Effector memory CD8-positive, alpha-beta T cell (primary cell): ENCODE measurements at regions not wholly inside any gene's neighbourhood (a gene's known extent, or its start where the extent isn't known, plus 50 kb on each side); places are given as distances from the start of the nearest gene placed in this dataset.

Experiments
- ATAC-seq: fragments of 150-1000 bp; cut with Tn5 transposase; replicated peaks from 2 replicates; pipeline ENCODE4 v1.10.0; 2021; ENCODE audit warnings: mild to moderate bottlenecking, moderate library complexity
- DNase-seq, 3 experiments: peaks; one replicate each; pipeline ENCODE4 v3.0.0; 2021
- H3K27ac Mint-ChIP-seq, 2 donors: one replicate each; pipeline ENCODE4 v1.8.0; 2022; ENCODE audit warnings: mild to moderate bottlenecking in 2 of 2, mixed read lengths in 2 of 2, moderate library complexity in 2 of 2
- H3K27me3 Mint-ChIP-seq, 2 donors: one replicate each; pipeline ENCODE4 v1.8.0; 2022; ENCODE audit warnings: mixed read lengths in 2 of 2
- H3K36me3 Mint-ChIP-seq: one replicate; pipeline ENCODE4 v1.8.0; 2022; ENCODE audit warnings: mild to moderate bottlenecking, moderate library complexity, mixed read lengths; ENCODE audit not compliant: insufficient read depth
- H3K4me1 Mint-ChIP-seq, 2 donors: one replicate each; pipeline ENCODE4 v1.8.0; 2022; ENCODE audit warnings: low read depth in 2 of 2, mixed read lengths in 2 of 2
- H3K4me3 Mint-ChIP-seq, 2 donors: one replicate each; pipeline ENCODE4 v1.8.0; 2022; ENCODE audit warnings: mild to moderate bottlenecking in 2 of 2, mixed read lengths in 2 of 2, moderate library complexity in 2 of 2
- H3K9me3 Mint-ChIP-seq, 2 donors: one replicate each; pipeline ENCODE4 v1.8.0; 2022; ENCODE audit warnings: mixed read lengths in 2 of 2

- peaks cover 24 to 34% of the 10 kb centered on the region in 2 donors for H3K27me3 Mint-ChIP-seq
- no peaks in the 10 kb centered on the region for H3K4me1 Mint-ChIP-seq
- H3K9me3 Mint-ChIP-seq = no peaks in the 10 kb centered on the region
- no peak overlapping the region for H3K27ac Mint-ChIP-seq
- H3K4me3 Mint-ChIP-seq = no peak overlapping the region
- H3K36me3 Mint-ChIP-seq = no peaks in the 10 kb centered on the region
- no peak for DNase-seq
- no peak for ATAC-seq
Observed at GRCh38 chr4:82076809-82077208, 297.0 kb downstream of the HNRNPD start.

GRCh38 chr4:82076359-82076758 lies 297.4 kb downstream of the HNRNPD start:
- Mint-ChIP-seq H3K27ac (no peak overlapping the region), H3K9me3 (no peaks in the 10 kb centered on the region), H3K36me3 (no peaks in the 10 kb centered on the region), H3K4me1 (no peaks in the 10 kb centered on the region), H3K27me3 (peaks cover 19 to 30% of the 10 kb centered on the region in 2 donors), H3K4me3 (no peak overlapping the region)
- no peak for DNase-seq
- ATAC-seq = no peak

- Mint-ChIP-seq H3K4me3 (no peak overlapping the region), H3K27me3 (peaks cover 20 to 29% of the 10 kb centered on the region in 2 donors), H3K9me3 (no peaks in the 10 kb centered on the region), H3K4me1 (peaks cover 0 to 3% of the 10 kb centered on the region in 2 donors), H3K27ac (no peak overlapping the region), H3K36me3 (no peaks in the 10 kb centered on the region)
- DNase-seq = no peak
- no peak for ATAC-seq
Observed at GRCh38 chr4:82071951-82072350, 301.8 kb downstream of the HNRNPD start.

GRCh38 chr4:82069883-82070638 lies 303.7 kb downstream of the HNRNPD start:
- Mint-ChIP-seq H3K27me3 (peaks cover 16 to 24% of the 10 kb centered on the region in 2 donors), H3K9me3 (no peaks in the 10 kb centered on the region), H3K27ac (no peak overlapping the region), H3K36me3 (no peaks in the 10 kb centered on the region), H3K4me1 (peaks cover 0 to 3% of the 10 kb centered on the region in 2 donors), H3K4me3 (no peak overlapping the region)
- ATAC-seq (no peak), DNase-seq (no peak)

GRCh38 chr4:82063017-82063416 lies 310.8 kb downstream of the HNRNPD start:
- no peak overlapping the region for H3K27ac Mint-ChIP-seq
- peaks cover 20% of the 10 kb centered on the region in 2 donors for H3K27me3 Mint-ChIP-seq
- H3K4me1 Mint-ChIP-seq = no peaks in the 10 kb centered on the region
- ATAC-seq = no peak
- H3K4me3 Mint-ChIP-seq = no peak overlapping the region
- no peaks in the 10 kb centered on the region for H3K9me3 Mint-ChIP-seq
- H3K36me3 Mint-ChIP-seq = no peaks in the 10 kb centered on the region
- DNase-seq = no peak

GRCh38 chr4:82057990-82058544 lies 315.7 kb downstream of the HNRNPD start:
- Mint-ChIP-seq H3K27ac (no peak overlapping the region), H3K27me3 (peaks cover 22 to 28% of the 10 kb centered on the region in 2 donors), H3K9me3 (peaks cover 3 to 7% of the 10 kb centered on the region in 2 donors), H3K4me3 (no peak overlapping the region), H3K36me3 (no peaks in the 10 kb centered on the region), H3K4me1 (no peaks in the 10 kb centered on the region)
- DNase-seq = no peak
- ATAC-seq = no peak

GRCh38 chr4:82055156-82055555 lies 318.6 kb downstream of the HNRNPD start:
- H3K4me3 Mint-ChIP-seq = no peak overlapping the region
- H3K9me3 Mint-ChIP-seq = peaks cover 3 to 7% of the 10 kb centered on the region in 2 donors
- H3K27me3 Mint-ChIP-seq = peaks cover 39 to 52% of the 10 kb centered on the region in 2 donors
- no peak overlapping the region for H3K27ac Mint-ChIP-seq
- no peak for DNase-seq
- no peak for ATAC-seq
- H3K4me1 Mint-ChIP-seq = no peaks in the 10 kb centered on the region
- H3K36me3 Mint-ChIP-seq = no peaks in the 10 kb centered on the region

- no peak for ATAC-seq
- Mint-ChIP-seq H3K4me1 (no peaks in the 10 kb centered on the region), H3K27ac (no peak overlapping the region), H3K4me3 (no peak overlapping the region), H3K27me3 (peaks cover 41 to 60% of the 10 kb centered on the region in 2 donors), H3K9me3 (peaks cover 3 to 7% of the 10 kb centered on the region in 2 donors), H3K36me3 (no peaks in the 10 kb centered on the region)
- DNase-seq = no peak
Observed at GRCh38 chr4:82053396-82053795, 320.4 kb downstream of the HNRNPD start.

GRCh38 chr4:82050796-82051195 lies 323.0 kb downstream of the HNRNPD start:
- Mint-ChIP-seq H3K9me3 (no peaks in the 10 kb centered on the region), H3K27me3 (peaks cover 43 to 69% of the 10 kb centered on the region in 2 donors), H3K36me3 (no peaks in the 10 kb centered on the region), H3K27ac (no peak overlapping the region), H3K4me3 (no peak overlapping the region), H3K4me1 (no peaks in the 10 kb centered on the region)
- DNase-seq (no peak), ATAC-seq (no peak)

- ATAC-seq (no peak), DNase-seq (no peak)
- Mint-ChIP-seq H3K27me3 (peaks cover 43 to 75% of the 10 kb centered on the region in 2 donors), H3K27ac (no peak overlapping the region), H3K4me1 (no peaks in the 10 kb centered on the region), H3K4me3 (no peak overlapping the region), H3K9me3 (no peaks in the 10 kb centered on the region), H3K36me3 (no peaks in the 10 kb centered on the region)
Observed at GRCh38 chr4:82049294-82049693, 324.5 kb downstream of the HNRNPD start.

GRCh38 chr4:82047731-82048130 lies 326.1 kb downstream of the HNRNPD start:
- H3K4me3 Mint-ChIP-seq = no peak overlapping the region
- no peak for ATAC-seq
- no peaks in the 10 kb centered on the region for H3K36me3 Mint-ChIP-seq
- peaks cover 54 to 78% of the 10 kb centered on the region in 2 donors for H3K27me3 Mint-ChIP-seq
- no peaks in the 10 kb centered on the region for H3K4me1 Mint-ChIP-seq
- no peaks in the 10 kb centered on the region for H3K9me3 Mint-ChIP-seq
- no peak for DNase-seq
- no peak overlapping the region for H3K27ac Mint-ChIP-seq

- no peaks in the 10 kb centered on the region for H3K9me3 Mint-ChIP-seq
- peaks cover 57 to 78% of the 10 kb centered on the region in 2 donors for H3K27me3 Mint-ChIP-seq
- H3K27ac Mint-ChIP-seq = no peak overlapping the region
- DNase-seq = no peak
- H3K36me3 Mint-ChIP-seq = no peaks in the 10 kb centered on the region
- no peak overlapping the region for H3K4me3 Mint-ChIP-seq
- H3K4me1 Mint-ChIP-seq = no peaks in the 10 kb centered on the region
- no peak for ATAC-seq
Observed at GRCh38 chr4:82046796-82047195, 327.0 kb downstream of the HNRNPD start.

- DNase-seq = no peak
- Mint-ChIP-seq H3K4me1 (no peaks in the 10 kb centered on the region), H3K27ac (no peak overlapping the region), H3K4me3 (peak overlapping the region; percentile 35 to 48), H3K9me3 (no peaks in the 10 kb centered on the region), H3K36me3 (no peaks in the 10 kb centered on the region), H3K27me3 (peaks cover 44 to 73% of the 10 kb centered on the region in 2 donors)
- no peak for ATAC-seq
Observed at GRCh38 chr4:82045267-82045666, 328.5 kb downstream of the HNRNPD start.
